Neural progenitor cell (in vitro differentiated cells): ENCODE measurements at regions not wholly inside any gene's neighbourhood (a gene's known extent, or its start where the extent isn't known, plus 50 kb on each side); places are given as distances from the start of the nearest gene placed in this dataset.

Source experiments
- CTCF ChIP-seq: fragments of 200-600 bp; sonication (generic); IDR thresholded peaks from 2 replicates; pipeline ENCODE4 v1.5.1; 2017; ENCODE audit warnings: antibody characterized with exemption, mild to moderate bottlenecking
- EZH2 ChIP-seq: fragments of 200-600 bp; sonication (generic); IDR thresholded peaks from 2 replicates; pipeline ENCODE4 v1.6.1; 2017; ENCODE audit warnings: antibody characterized with exemption, mild to moderate bottlenecking, moderate library complexity
- EZH2phosphoT487 ChIP-seq: fragments of 200-600 bp; sonication (generic); IDR thresholded peaks from 2 replicates; pipeline ENCODE4 v1.6.1; 2017; ENCODE audit warnings: antibody characterized with exemption

DNA sequence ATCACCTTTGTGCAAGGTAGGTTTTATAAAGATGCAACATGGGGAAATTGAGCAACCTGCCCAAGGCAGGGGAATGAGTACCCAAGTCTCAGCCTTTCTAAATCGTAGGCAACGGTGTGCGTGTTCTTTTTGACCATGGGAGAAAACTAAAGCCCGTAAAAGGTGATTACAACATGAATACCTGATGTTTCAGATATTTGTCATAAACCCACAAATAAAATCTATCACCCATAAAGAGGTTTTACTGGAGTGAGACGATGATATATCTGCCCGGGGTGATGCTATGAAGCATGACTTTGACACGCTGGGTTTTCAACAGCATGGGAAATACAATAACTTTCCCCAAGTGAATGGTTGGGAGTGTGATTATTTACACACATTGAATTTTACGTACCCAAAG, 406.3 kb upstream of the KLF6 start:
- no peak for TF ChIP-seq CTCF
- no peak for TF ChIP-seq EZH2phosphoT487
- no peak for TF ChIP-seq EZH2
